K562 (cell line): ENCODE measurements at regions not wholly inside any gene's neighbourhood (a gene's known extent, or its start where the extent isn't known, plus 50 kb on each side); places are given as distances from the start of the nearest gene placed in this dataset.
"Not testable (repeated sequence)": the region's sequence is repeated elsewhere in the genome, so short reads cannot be mapped to it uniquely, and the experiment has no call there.

Source experiments
- CTCF ChIP-seq, 3 experiments: IDR thresholded peaks in 2 of 3; conservative IDR thresholded peaks in 1 of 3; 2 replicates each; pipeline ENCODE4 v1.5.1; 2011 to 2012; ENCODE audit warnings: low read length in 3 of 3, mild to moderate bottlenecking in 3 of 3, control low read depth in 2 of 3, improper control_type of control experiment in 1 of 3, inconsistent platforms in 1 of 3, low read depth in 1 of 3, mixed read lengths in 1 of 3, moderate library complexity in 1 of 3; ENCODE audit not compliant: insufficient read depth in 2 of 3
- ZSCAN29 ChIP-seq: fragments of 450-650 bp; IDR thresholded peaks from 2 replicates; pipeline ENCODE4 v1.6.1; 2017
- ZZZ3 ChIP-seq: fragments of 450-650 bp; IDR thresholded peaks from 2 replicates; pipeline ENCODE4 v1.6.1; 2016; ENCODE audit warnings: antibody characterized with exemption, mild to moderate bottlenecking, moderate library complexity

DNA sequence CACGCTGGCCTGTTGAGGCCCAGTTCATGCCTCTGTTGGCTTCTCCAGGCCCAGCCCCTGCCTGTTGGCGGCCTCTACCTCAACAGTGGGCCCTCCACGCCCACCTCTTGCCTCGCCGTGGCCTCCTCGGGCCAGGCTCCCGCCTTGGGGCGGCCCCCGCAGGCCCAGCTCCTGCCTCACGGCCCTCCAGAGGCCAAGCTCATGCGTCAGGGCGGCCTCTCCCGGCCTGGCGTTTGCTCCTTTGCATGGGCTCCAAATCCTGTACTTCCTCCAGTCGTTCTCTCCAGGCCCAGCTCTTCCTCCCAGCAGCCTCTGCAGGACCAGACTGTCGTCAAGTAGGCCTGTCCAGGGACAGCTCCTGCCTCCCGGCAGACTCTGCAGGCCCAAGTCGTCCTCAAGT lies 246.2 kb upstream of the ZNF722 start:
- TF ChIP-seq ZSCAN29; ZZZ3; CTCF (IDR thresholded peaks at IDR 0.05 in 2 of 3, conservative IDR thresholded peaks at IDR 0.05 in 1 of 3; ENCODE audit: insufficient read depth in 2 of 3, low read depth in 1 of 3, low read length in 3 of 3): not testable (repeated sequence)
